Upper lobe of left lung (tissue), 6 donors: ENCODE measurements at regions not wholly inside any gene's neighbourhood (a gene's known extent, or its start where the extent isn't known, plus 50 kb on each side); places are given as distances from the start of the nearest gene placed in this dataset.
"Not testable (repeated sequence)": the region's sequence is repeated elsewhere in the genome, so short reads cannot be mapped to it uniquely, and the experiment has no call there.

ENCODE experiments used
- ATAC-seq, 2 donors: fragments of 200-7000 bp; cut with Tn5 transposase; one replicate each; pipeline ENCODE4 v1.9.1; 2022; ENCODE audit warnings: mild to moderate bottlenecking in 2 of 2, moderate library complexity in 2 of 2; ENCODE audit not compliant: low FRiP score in 2 of 2
- DNase-seq, 2 donors: peaks; one replicate each; pipeline ENCODE4 v3.0.0-alpha.2; 2019 to 2020
- H3K27ac ChIP-seq, 4 donors: fragments of 200-600 bp; sonication (generic); one replicate each; pipeline ENCODE4 v1.5.1; 2016 to 2019
- H3K27me3 ChIP-seq, 4 donors: fragments of 200-600 bp; sonication (generic); one replicate each; pipeline ENCODE4 v1.5.1; 2017 to 2019
- H3K36me3 ChIP-seq, 4 donors: fragments of 200-600 bp; sonication (generic); one replicate each; pipeline ENCODE4 v1.5.1; 2016 to 2019
- H3K4me1 ChIP-seq, 4 donors: fragments of 200-600 bp; sonication (generic); one replicate each; pipeline ENCODE4 v1.5.1; 2018 to 2019
- H3K4me3 ChIP-seq, 4 donors: fragments of 200-600 bp; sonication (generic); one replicate each; pipeline ENCODE4 v1.5.1; 2017 to 2019; ENCODE audit warnings: mild to moderate bottlenecking in 2 of 4, moderate library complexity in 1 of 4
- H3K9me3 ChIP-seq, 4 donors: fragments of 200-600 bp; sonication (generic); one replicate each; pipeline ENCODE4 v1.5.1; 2018 to 2019
- EP300 ChIP-seq, 4 donors: sonication (generic); formaldehyde crosslinking; IDR thresholded peaks; one replicate each; pipeline ENCODE4 v1.5.1; 2017; ENCODE audit warnings: antibody characterized with exemption in 4 of 4, control low read depth in 2 of 4
- POLR2A ChIP-seq, 4 donors: fragments of 450-650 bp; IDR thresholded peaks; one replicate each; pipeline ENCODE4 v1.5.1; 2016 to 2017; ENCODE audit warnings: antibody characterized with exemption in 4 of 4, mild to moderate bottlenecking in 2 of 4
- POLR2AphosphoS5 ChIP-seq, 2 donors: sonication (generic); formaldehyde crosslinking; IDR thresholded peaks; one replicate each; pipeline ENCODE4 v1.5.1; 2017; ENCODE audit warnings: antibody characterized with exemption in 2 of 2
- WGBS, 2 donors: methylation state at CpG; one replicate each; pipeline ENCODE4 v1.1.5; 2017 to 2018; 5-methylcytosine and 5-hydroxymethylcytosine counted together
- TF ChIP-seq, protein P1 (sequence below), 6 experiments: fragments of 450-650 bp in 4 of 6; fragments of 200-600 bp in 2 of 6; sonication (generic) in 2 of 6; IDR thresholded peaks; one replicate each; pipeline ENCODE4 v1.5.1; 2016 to 2019; ENCODE audit warnings: antibody characterized with exemption in 6 of 6
- donor health status: DM: no; HTN: no; CAD: no; lungs with moderate emphysema.
- donor health status: DM: no; HTN: yes; CAD: no; lungs with severe emphysema.

DNA sequence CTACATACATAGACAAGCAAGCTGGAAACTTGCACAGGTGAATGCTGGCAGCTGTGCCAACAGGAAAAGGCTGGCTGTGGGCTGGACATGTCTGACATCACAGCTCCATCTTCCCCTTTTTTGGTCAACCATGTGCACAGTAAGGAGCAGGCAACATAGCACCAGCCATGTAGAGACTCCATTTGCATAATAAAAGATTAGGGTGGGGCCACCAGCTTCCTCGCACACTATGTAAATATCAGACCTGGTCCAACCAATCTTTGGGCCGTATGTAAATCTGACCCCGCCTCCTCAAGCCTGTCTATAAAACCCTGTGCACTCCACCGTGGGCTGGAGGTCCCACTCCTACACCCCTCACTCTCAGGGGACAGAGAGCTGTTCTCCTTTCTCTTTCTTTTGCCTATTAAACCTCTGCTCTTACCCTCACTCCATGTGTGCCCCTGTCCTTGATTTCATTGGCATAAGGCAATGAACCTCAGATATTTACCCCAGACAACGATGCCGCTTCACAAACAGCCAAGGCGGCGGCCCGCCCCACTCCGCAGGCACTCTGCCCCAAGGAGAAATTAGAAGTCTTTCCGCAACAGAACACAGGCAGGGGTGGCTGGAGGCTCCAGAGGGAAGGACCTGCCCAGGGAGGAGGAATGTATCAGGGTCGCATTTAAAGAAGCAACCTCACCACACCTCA, 862.2 kb downstream of the TRIML1 start:
- Histone ChIP-seq H3K4me1 (no peaks in the 10 kb centered on the region), H3K27ac (no peak overlapping the region), H3K4me3 (no peak overlapping the region), H3K36me3 (no peaks in the 10 kb centered on the region), H3K9me3 (no peaks in the 10 kb centered on the region), H3K27me3 (no peaks in the 10 kb centered on the region)
- 95 to 96% methylated on average over 12 of the region's 12 CpGs for WGBS, 2 donors
- DNase-seq (peak in 1 of 2 donors; percentile 44), ATAC-seq (no peak)
- TF ChIP-seq EP300 (IDR thresholded peaks at IDR 0.05) (no peak), POLR2AphosphoS5 (IDR thresholded peaks at IDR 0.05) (no peak), POLR2A (IDR thresholded peaks at IDR 0.05) (no peak)
- TF ChIP-seq, protein P1, sequence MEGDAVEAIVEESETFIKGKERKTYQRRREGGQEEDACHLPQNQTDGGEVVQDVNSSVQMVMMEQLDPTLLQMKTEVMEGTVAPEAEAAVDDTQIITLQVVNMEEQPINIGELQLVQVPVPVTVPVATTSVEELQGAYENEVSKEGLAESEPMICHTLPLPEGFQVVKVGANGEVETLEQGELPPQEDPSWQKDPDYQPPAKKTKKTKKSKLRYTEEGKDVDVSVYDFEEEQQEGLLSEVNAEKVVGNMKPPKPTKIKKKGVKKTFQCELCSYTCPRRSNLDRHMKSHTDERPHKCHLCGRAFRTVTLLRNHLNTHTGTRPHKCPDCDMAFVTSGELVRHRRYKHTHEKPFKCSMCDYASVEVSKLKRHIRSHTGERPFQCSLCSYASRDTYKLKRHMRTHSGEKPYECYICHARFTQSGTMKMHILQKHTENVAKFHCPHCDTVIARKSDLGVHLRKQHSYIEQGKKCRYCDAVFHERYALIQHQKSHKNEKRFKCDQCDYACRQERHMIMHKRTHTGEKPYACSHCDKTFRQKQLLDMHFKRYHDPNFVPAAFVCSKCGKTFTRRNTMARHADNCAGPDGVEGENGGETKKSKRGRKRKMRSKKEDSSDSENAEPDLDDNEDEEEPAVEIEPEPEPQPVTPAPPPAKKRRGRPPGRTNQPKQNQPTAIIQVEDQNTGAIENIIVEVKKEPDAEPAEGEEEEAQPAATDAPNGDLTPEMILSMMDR (IDR thresholded peaks at IDR 0.05), result no peak

DNA sequence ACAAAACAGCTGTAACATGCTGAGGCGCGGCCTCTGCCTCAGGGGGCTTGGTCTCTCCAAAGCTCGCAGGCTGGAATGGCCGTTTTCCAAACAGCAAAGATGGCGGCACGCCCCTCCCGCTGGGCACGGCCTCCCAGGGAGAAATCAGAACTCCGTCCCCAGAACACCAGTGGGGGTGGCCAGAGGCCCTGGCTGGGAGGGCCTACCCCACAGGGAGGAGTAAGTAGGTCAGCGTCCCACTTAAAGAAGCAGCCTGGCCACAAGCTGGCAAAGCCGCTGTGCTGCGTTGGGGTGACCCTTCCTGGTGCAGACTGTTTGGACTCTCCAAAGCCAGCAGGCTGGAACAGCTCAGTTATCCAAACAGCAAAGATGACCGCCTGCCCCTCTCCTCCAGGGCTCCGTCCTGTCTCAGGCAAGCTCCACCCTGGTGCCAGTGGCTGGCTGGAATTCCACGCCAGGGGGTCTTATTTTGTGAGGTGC, 862.8 kb downstream of the TRIML1 start:
- H3K36me3 ChIP-seq, result no peaks in the 10 kb centered on the region
- DNase-seq, result peak in 1 of 2 donors; percentile 50
- H3K9me3 ChIP-seq, result no peaks in the 10 kb centered on the region
- WGBS, 2 donors, result 92 to 100% methylated on average over 2 to 14 of the region's 15 CpGs
- no peak for ATAC-seq
- no peaks in the 10 kb centered on the region for H3K27me3 ChIP-seq
- TF ChIP-seq POLR2AphosphoS5 (IDR thresholded peaks at IDR 0.05) (no peak), EP300 (IDR thresholded peaks at IDR 0.05) (no peak), POLR2A (IDR thresholded peaks at IDR 0.05) (no peak)
- TF ChIP-seq, protein P1 (IDR thresholded peaks at IDR 0.05), result no peak
- no peak overlapping the region for H3K4me3 ChIP-seq
- H3K27ac ChIP-seq, result no peak overlapping the region
- no peaks in the 10 kb centered on the region for H3K4me1 ChIP-seq

DNA sequence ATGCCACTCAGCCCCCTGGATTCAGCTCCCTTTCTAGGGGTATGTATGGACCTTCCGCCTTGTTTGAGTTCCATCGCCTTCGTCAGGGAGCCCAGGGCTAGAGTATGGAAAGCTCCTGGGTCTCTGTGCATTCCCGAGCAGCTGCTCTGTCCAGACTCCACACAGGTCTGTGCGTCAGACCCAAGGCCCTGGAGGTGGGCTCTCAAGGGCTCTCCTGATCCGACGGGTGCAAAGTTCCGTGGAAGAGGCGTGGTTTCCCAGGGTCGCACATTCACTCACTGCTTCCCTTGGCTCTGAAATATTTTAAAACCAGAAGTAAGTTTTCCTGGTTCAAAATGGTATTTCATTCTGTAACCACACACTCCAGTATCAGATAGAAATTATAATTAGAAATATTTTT, 863.2 kb downstream of the TRIML1 start:
- DNase-seq (no peak), ATAC-seq (no peak)
- H3K9me3 ChIP-seq, result no peaks in the 10 kb centered on the region
- H3K27ac ChIP-seq, result no peak overlapping the region
- 92 to 93% methylated on average over 7 to 10 of the region's 10 CpGs for WGBS, 2 donors
- no peaks in the 10 kb centered on the region for H3K4me1 ChIP-seq
- H3K36me3 ChIP-seq, result no peaks in the 10 kb centered on the region
- H3K4me3 ChIP-seq, result no peak overlapping the region
- no peak for TF ChIP-seq EP300 (IDR thresholded peaks at IDR 0.05)
- TF ChIP-seq POLR2AphosphoS5 (IDR thresholded peaks at IDR 0.05), result no peak
- TF ChIP-seq, protein P1 (IDR thresholded peaks at IDR 0.05), result no peak
- TF ChIP-seq POLR2A (IDR thresholded peaks at IDR 0.05), result no peak
- H3K27me3 ChIP-seq, result no peaks in the 10 kb centered on the region

DNA sequence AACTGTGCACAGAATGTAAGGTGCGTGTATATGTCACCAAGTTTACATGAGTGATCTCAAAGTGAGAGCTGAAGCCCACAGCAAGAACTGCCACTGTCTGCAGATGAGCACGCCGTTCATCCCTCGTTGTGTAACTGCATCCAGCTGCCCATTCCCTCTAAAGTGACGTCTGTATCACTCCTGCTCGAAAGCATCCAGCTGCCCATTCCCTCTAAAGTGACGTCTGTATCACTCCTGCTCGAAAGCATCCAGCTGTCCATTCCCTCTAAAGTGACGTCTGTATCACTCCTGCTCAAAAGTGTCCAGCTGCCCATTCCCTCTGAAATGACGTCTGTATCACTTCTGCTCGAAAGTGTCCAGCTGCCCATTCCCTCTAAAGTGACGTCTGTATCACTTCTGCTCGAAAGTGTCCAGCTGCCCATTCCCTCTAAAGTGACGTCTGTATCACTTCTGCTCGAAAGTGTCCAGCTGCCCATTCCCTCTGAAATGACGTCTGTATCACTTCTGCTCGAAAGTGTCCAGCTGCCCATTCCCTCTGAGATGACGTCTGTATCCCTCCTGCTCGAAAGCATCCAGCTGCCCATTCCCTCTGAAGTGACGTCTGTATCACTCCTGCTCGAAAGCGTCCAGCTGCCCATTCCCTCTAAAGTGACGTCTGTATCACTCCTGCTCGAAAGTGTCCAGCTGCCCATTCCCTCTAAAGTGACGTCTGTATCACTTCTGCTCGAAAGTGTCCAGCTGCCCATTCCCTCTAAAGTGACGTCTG, 871.4 kb downstream of the TRIML1 start:
- not testable (repeated sequence) for H3K9me3 ChIP-seq, H3K36me3 ChIP-seq, H3K27me3 ChIP-seq, ATAC-seq, DNase-seq, H3K4me1 ChIP-seq, H3K27ac ChIP-seq, H3K4me3 ChIP-seq
- 81 to 82% methylated on average over 24 to 25 of the region's 27 CpGs for WGBS, 2 donors

DNA sequence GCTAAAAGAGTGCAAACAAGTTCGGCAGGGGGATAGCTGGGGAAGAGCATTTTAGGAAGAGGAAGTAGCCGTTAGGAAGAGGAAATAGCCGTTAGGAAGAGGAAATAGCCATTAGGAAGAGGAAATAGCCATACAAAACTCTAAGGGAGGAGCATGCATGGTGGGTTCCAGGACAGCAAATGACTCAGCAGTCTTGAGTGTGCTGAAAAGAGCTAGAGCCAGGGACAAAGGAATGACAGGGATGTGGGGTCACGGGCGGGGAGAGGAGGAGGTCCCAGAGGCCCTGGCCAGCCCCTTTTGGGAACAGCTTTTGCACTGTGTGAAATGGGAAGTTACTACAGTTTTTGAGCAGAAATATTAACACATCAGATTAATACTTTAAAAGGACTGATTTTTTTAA, 882.6 kb downstream of the TRIML1 start:
- H3K27ac ChIP-seq, result no peak overlapping the region
- WGBS, 2 donors, result 56 to 63% methylated on average over 5 of the region's 5 CpGs
- no peaks in the 10 kb centered on the region for H3K9me3 ChIP-seq
- no peaks in the 10 kb centered on the region for H3K27me3 ChIP-seq
- TF ChIP-seq, protein P1 (IDR thresholded peaks at IDR 0.05), result no peak
- no peak for TF ChIP-seq POLR2AphosphoS5 (IDR thresholded peaks at IDR 0.05)
- no peak for TF ChIP-seq POLR2A (IDR thresholded peaks at IDR 0.05)
- no peak for TF ChIP-seq EP300 (IDR thresholded peaks at IDR 0.05)
- peak in 1 of 2 donors; percentile 42 for ATAC-seq
- no peak for DNase-seq
- no peak overlapping the region for H3K4me3 ChIP-seq
- H3K36me3 ChIP-seq, result no peaks in the 10 kb centered on the region
- no peaks in the 10 kb centered on the region for H3K4me1 ChIP-seq
